ENCODE measurements at regions not wholly inside any gene's neighbourhood (a gene's known extent, or its start where the extent isn't known, plus 50 kb on each side); places are given as distances from the start of the nearest gene placed in this dataset.

GRCh38 chr2:156647377-156648010 is 211.3 kb downstream of the GPD2 start:
- Mint-ChIP-seq H3K9me3 (peaks cover 3 to 4% of the 10 kb centered on the region in 2 donors), H3K36me3 (no peaks in the 10 kb centered on the region), H3K27ac (no peak overlapping the region)
- DNase-seq (ENCODE audit: low spot score in 2 of 2) (no peak), ATAC-seq (no peak)

- Mint-ChIP-seq H3K36me3 (no peaks in the 10 kb centered on the region), H3K9me3 (peaks cover 3 to 4% of the 10 kb centered on the region in 2 donors), H3K27ac (no peak overlapping the region)
- ATAC-seq (no peak), DNase-seq (ENCODE audit: low spot score in 2 of 2) (no peak)
These were observed 212.3 kb downstream of the GPD2 start for GRCh38 chr2:156648522-156648921.

GRCh38 chr2:156649596-156649995 is 213.4 kb downstream of the GPD2 start:
- no peaks in the 10 kb centered on the region for H3K36me3 Mint-ChIP-seq
- H3K9me3 Mint-ChIP-seq, result peaks cover 3 to 4% of the 10 kb centered on the region in 2 donors
- H3K27ac Mint-ChIP-seq, result no peak overlapping the region
- ATAC-seq, result no peak
- no peak for DNase-seq (ENCODE audit: low spot score in 2 of 2)

- ATAC-seq, result no peak
- no peaks in the 10 kb centered on the region for H3K36me3 Mint-ChIP-seq
- no peaks in the 10 kb centered on the region for H3K9me3 Mint-ChIP-seq
- H3K27ac Mint-ChIP-seq, result no peak overlapping the region
- DNase-seq (ENCODE audit: low spot score in 2 of 2), result no peak
These were observed 216.5 kb downstream of the GPD2 start for GRCh38 chr2:156652691-156653090.

GRCh38 chr2:156653675-156654074 is 217.5 kb downstream of the GPD2 start:
- ATAC-seq (no peak), DNase-seq (ENCODE audit: low spot score in 2 of 2) (no peak)
- Mint-ChIP-seq H3K9me3 (no peaks in the 10 kb centered on the region), H3K27ac (no peak overlapping the region), H3K36me3 (no peaks in the 10 kb centered on the region)

- H3K27ac Mint-ChIP-seq, result no peak overlapping the region
- ATAC-seq, result no peak
- no peak for DNase-seq (ENCODE audit: low spot score in 2 of 2)
- no peaks in the 10 kb centered on the region for H3K9me3 Mint-ChIP-seq
- no peaks in the 10 kb centered on the region for H3K36me3 Mint-ChIP-seq
These were observed 221.6 kb downstream of the GPD2 start for GRCh38 chr2:156657809-156658208.

GRCh38 chr2:156659694-156660093 is 223.5 kb downstream of the GPD2 start:
- Mint-ChIP-seq H3K27ac (no peak overlapping the region), H3K36me3 (no peaks in the 10 kb centered on the region), H3K9me3 (no peaks in the 10 kb centered on the region)
- DNase-seq (ENCODE audit: low spot score in 2 of 2) (no peak), ATAC-seq (no peak)

- DNase-seq (ENCODE audit: low spot score in 2 of 2) (no peak), ATAC-seq (no peak)
- H3K36me3 Mint-ChIP-seq, result no peaks in the 10 kb centered on the region
- no peak overlapping the region for H3K27ac Mint-ChIP-seq
- peaks cover 0 to 6% of the 10 kb centered on the region in 2 donors for H3K9me3 Mint-ChIP-seq
These were observed 227.7 kb downstream of the GPD2 start for GRCh38 chr2:156663757-156664409.

GRCh38 chr2:156666130-156666785 is 230.1 kb downstream of the GPD2 start:
- DNase-seq (ENCODE audit: low spot score in 2 of 2) (no peak), ATAC-seq (peak in 1 of 2 donors; percentile 18)
- Mint-ChIP-seq H3K36me3 (no peaks in the 10 kb centered on the region), H3K9me3 (peaks cover 0 to 6% of the 10 kb centered on the region in 2 donors), H3K27ac (no peak overlapping the region)

- no peak for DNase-seq (ENCODE audit: low spot score in 2 of 2)
- H3K27ac Mint-ChIP-seq, result no peak overlapping the region
These were observed 233.9 kb downstream of the GPD2 start for GRCh38 chr2:156670104-156670503.

GRCh38 chr2:156671706-156672361 is 235.7 kb downstream of the GPD2 start:
- peaks cover 0 to 6% of the 10 kb centered on the region in 2 donors for H3K9me3 Mint-ChIP-seq
- H3K36me3 Mint-ChIP-seq, result no peaks in the 10 kb centered on the region
- ATAC-seq, result no peak
- no peak overlapping the region for H3K27ac Mint-ChIP-seq
- DNase-seq (ENCODE audit: low spot score in 2 of 2), result no peak

More at GRCh38 chr2:156670104-156670503, 233.9 kb downstream of the GPD2 start:
- Mint-ChIP-seq H3K9me3 (peaks cover 0 to 6% of the 10 kb centered on the region in 2 donors), H3K36me3 (no peaks in the 10 kb centered on the region)
- no peak for ATAC-seq

GRCh38 chr2:156672556-156673332 is 236.6 kb downstream of the GPD2 start:
- ATAC-seq (no peak), DNase-seq (ENCODE audit: low spot score in 2 of 2) (no peak)
- no peaks in the 10 kb centered on the region for H3K36me3 Mint-ChIP-seq
- peaks cover 0 to 4% of the 10 kb centered on the region in 2 donors for H3K9me3 Mint-ChIP-seq
- no peak overlapping the region for H3K27ac Mint-ChIP-seq

- H3K9me3 Mint-ChIP-seq, result peaks cover 0 to 3% of the 10 kb centered on the region in 2 donors
- H3K36me3 Mint-ChIP-seq, result no peaks in the 10 kb centered on the region
- DNase-seq (ENCODE audit: low spot score in 2 of 2), result no peak
- no peak for ATAC-seq
- no peak overlapping the region for H3K27ac Mint-ChIP-seq
These were observed 237.1 kb downstream of the GPD2 start for GRCh38 chr2:156673333-156673615.

- Mint-ChIP-seq H3K27ac (no peak overlapping the region), H3K36me3 (no peaks in the 10 kb centered on the region), H3K9me3 (no peaks in the 10 kb centered on the region)
- DNase-seq (ENCODE audit: low spot score in 2 of 2), result no peak
- ATAC-seq, result no peak
These were observed 237.8 kb downstream of the GPD2 start for GRCh38 chr2:156673981-156674380.

GRCh38 chr2:156675896-156676295 is 239.7 kb downstream of the GPD2 start:
- Mint-ChIP-seq H3K9me3 (no peaks in the 10 kb centered on the region), H3K27ac (no peak overlapping the region), H3K36me3 (no peaks in the 10 kb centered on the region)
- DNase-seq (ENCODE audit: low spot score in 2 of 2) (no peak), ATAC-seq (no peak)

- no peak for DNase-seq (ENCODE audit: low spot score in 2 of 2)
- Mint-ChIP-seq H3K36me3 (no peaks in the 10 kb centered on the region), H3K9me3 (no peaks in the 10 kb centered on the region), H3K27ac (no peak overlapping the region)
- ATAC-seq, result no peak
These were observed 243.6 kb downstream of the GPD2 start for GRCh38 chr2:156679820-156680219.

- Mint-ChIP-seq H3K36me3 (no peaks in the 10 kb centered on the region), H3K9me3 (no peaks in the 10 kb centered on the region), H3K27ac (no peak overlapping the region)
- ATAC-seq, result no peak
- no peak for DNase-seq (ENCODE audit: low spot score in 2 of 2)
These were observed 244.1 kb downstream of the GPD2 start for GRCh38 chr2:156680266-156680665.

Measured in activated naive CD4-positive, alpha-beta T cell treated with anti-CD3 and anti-CD28 coated beads, Interleukin-2, amount 50 U/mL, for 72 hours (primary cell).